Panc1 (cell line): ENCODE measurements at regions not wholly inside any gene's neighbourhood (a gene's known extent, or its start where the extent isn't known, plus 50 kb on each side); places are given as distances from the start of the nearest gene placed in this dataset.

Experiments used
- ATAC-seq: fragments of 200-7000 bp; cut with Tn5 transposase; 2 replicates; pipeline ENCODE4 v1.9.1; 2020; ENCODE audit warnings: mild to moderate bottlenecking, moderate library complexity
- BruUV-seq: library from RNA; stranded (reverse); fragments of 400-500 nt; replicated peaks from 2 replicates; lab custom pipeline; 2021; lab: Mats Ljungman, UMichigan
- CTCF ChIA-PET: fragments of 300-600 bp; sonication (Branson Sonifier 250); formaldehyde crosslinking; loops from one replicate; lab custom pipeline; 2022; ENCODE audit warnings: antibody characterized with exemption; lab: Charles Lee
- POLR2A ChIA-PET: fragments of 300-600 bp; sonication (Branson Sonifier 250); formaldehyde crosslinking; loops from one replicate; lab custom pipeline; 2022; ENCODE audit warnings: antibody characterized with exemption; lab: Charles Lee
- DNase-seq: peaks from one replicate; pipeline ENCODE4 v3.0.0-alpha.2; 2010; ENCODE audit warnings: low read depth, low spot score
- H3K27ac ChIP-seq: 2 replicates; pipeline ENCODE4 v1.5.1; 2011; ENCODE audit warnings: mild to moderate bottlenecking, low read length, inconsistent platforms
- H3K27me3 ChIP-seq: fragments of 200-500 bp; sonication (Bioruptor generic); 2 replicates; pipeline ENCODE4 v1.6.0; 2014; ENCODE audit warnings: low read length, inconsistent platforms; ENCODE audit not compliant: control insufficient read depth, insufficient read depth
- H3K36me3 ChIP-seq: fragments of 200-500 bp; sonication (Bioruptor generic); 2 replicates; pipeline ENCODE4 v1.5.1; 2014; ENCODE audit warnings: inconsistent platforms, mild to moderate bottlenecking, low read length, moderate library complexity; ENCODE audit not compliant: control insufficient read depth, insufficient read depth
- H3K4me1 ChIP-seq: 2 replicates; pipeline ENCODE4 v1.5.1; 2011; ENCODE audit warnings: inconsistent platforms, mild to moderate bottlenecking, low read length, moderate library complexity; ENCODE audit not compliant: control insufficient read depth, insufficient read depth
- H3K4me3 ChIP-seq, 2 experiments: 2 replicates each; pipeline ENCODE4 v1.5.1; 2011 to 2012; ENCODE audit warnings: low read depth in 2 of 2, low read length in 2 of 2, mild to moderate bottlenecking in 2 of 2, inconsistent platforms in 1 of 2, moderate library complexity in 1 of 2
- H3K9me3 ChIP-seq: fragments of 200-500 bp; sonication (Bioruptor generic); 2 replicates; pipeline ENCODE4 v1.5.1; 2014; ENCODE audit warnings: low read depth, mild to moderate bottlenecking, inconsistent platforms, low read length, moderate library complexity; ENCODE audit not compliant: control insufficient read depth, insufficient read depth
- CTCF ChIP-seq: fragments of 450-650 bp; IDR thresholded peaks from 2 replicates; pipeline ENCODE4 v1.5.1; 2017; ENCODE audit warnings: mild to moderate bottlenecking
- POLR2AphosphoS5 ChIP-seq: IDR thresholded peaks from 2 replicates; pipeline ENCODE4 v1.6.1; 2012; ENCODE audit warnings: mild to moderate bottlenecking, low read depth, low read length, moderate library complexity
- REST ChIP-seq, 2 experiments: IDR thresholded peaks; 2 replicates each; pipeline ENCODE4 v1.6.1; 2011 to 2012; ENCODE audit warnings: low read depth in 2 of 2, control low read depth in 1 of 2, low read length in 1 of 2, mild to moderate bottlenecking in 1 of 2, moderate library complexity in 1 of 2; ENCODE audit not compliant: insufficient read depth in 1 of 2
- SIN3A ChIP-seq: IDR thresholded peaks from 2 replicates; pipeline ENCODE4 v1.6.1; 2012; ENCODE audit warnings: low read depth, mild to moderate bottlenecking, low read length, moderate library complexity, borderline replicate concordance; ENCODE audit not compliant: insufficient read depth
- TCF7L2 ChIP-seq: IDR thresholded peaks from 2 replicates; pipeline ENCODE4 v1.6.1; 2011; ENCODE audit warnings: mild to moderate bottlenecking, low read depth, low read length, inconsistent platforms
- in situ Hi-C: cut with HindIII; loops from 2 replicates; pipeline ENCODE4 v1.10.0; 2016; ENCODE audit warnings: low sequenced_read_pairs, low pct_unique_long_range_greater_than_20kb
- intact Hi-C: fragments of 100-400 bp; cut with micrococcal nuclease; formaldehyde crosslinking; loops from one replicate; pipeline ENCODE4 v1.10.0; 2022; ENCODE audit not compliant: unreplicated experiment

- ATAC-seq (no peak), DNase-seq (no peak)
- no peaks in the 10 kb centered on the region for H3K36me3 ChIP-seq
- intact Hi-C loops, result no loop called here
- BruUV-seq, result no TSS peak
- POLR2A ChIA-PET, result no interaction called here
- H3K27me3 ChIP-seq, result no peaks in the 10 kb centered on the region
- H3K9me3 ChIP-seq, result no peaks in the 10 kb centered on the region
- CTCF ChIA-PET, result no interaction called here
- no peak overlapping the region for H3K27ac ChIP-seq
- TF ChIP-seq SIN3A (no peak), TCF7L2 (no peak), REST (IDR thresholded peaks at IDR 0.05; ENCODE audit: insufficient read depth in 1 of 2, low read depth in 2 of 2, low read length in 1 of 2) (no peak), CTCF (no peak), POLR2AphosphoS5 (no peak)
- no peaks in the 10 kb centered on the region for H3K4me1 ChIP-seq
- in situ Hi-C loops, result no loop called here
- H3K4me3 ChIP-seq, result no peak overlapping the region
Observed at GRCh38 chrX:44731160-44731559, 112.7 kb upstream of the DUSP21 start.

- in situ Hi-C loops (no loop called here), intact Hi-C loops (no loop called here)
- Histone ChIP-seq H3K27ac (no peak overlapping the region), H3K27me3 (no peaks in the 10 kb centered on the region), H3K4me3 (no peak overlapping the region), H3K4me1 (no peaks in the 10 kb centered on the region), H3K36me3 (no peaks in the 10 kb centered on the region), H3K9me3 (no peaks in the 10 kb centered on the region)
- CTCF ChIA-PET, result no interaction called here
- ATAC-seq (no peak), DNase-seq (no peak)
- no TSS peak for BruUV-seq
- POLR2A ChIA-PET, result no interaction called here
- TF ChIP-seq POLR2AphosphoS5 (no peak), REST (IDR thresholded peaks at IDR 0.05; ENCODE audit: insufficient read depth in 1 of 2, low read depth in 2 of 2, low read length in 1 of 2) (no peak), CTCF (no peak), SIN3A (no peak), TCF7L2 (no peak)
Observed at GRCh38 chrX:44723426-44723825, 120.4 kb upstream of the DUSP21 start.
